HCT116 (cell line): ENCODE measurements at regions not wholly inside any gene's neighbourhood (a gene's known extent, or its start where the extent isn't known, plus 50 kb on each side); places are given as distances from the start of the nearest gene placed in this dataset.

Experiments used
- ATAC-seq: fragments of 200-7000 bp; cut with Tn5 transposase; 2 replicates; pipeline ENCODE4 v1.9.1; 2020; ENCODE audit warnings: mild to moderate bottlenecking, moderate library complexity
- BruUV-seq: library from RNA; stranded (reverse); fragments of 400-500 nt; replicated peaks from 2 replicates; lab custom pipeline; 2021; lab: Mats Ljungman, UMichigan
- CTCF ChIA-PET: fragments of 300-600 bp; sonication (Branson Sonifier 250); formaldehyde crosslinking; loops from one replicate; lab custom pipeline; 2021; ENCODE audit warnings: antibody characterized with exemption; lab: Charles Lee
- POLR2A ChIA-PET: fragments of 300-600, 350-600 bp; sonication (Branson Sonifier 250); formaldehyde crosslinking; loops from one replicate; lab custom pipeline; 2021; ENCODE audit warnings: antibody characterized with exemption; lab: Charles Lee
- RAD21 ChIA-PET, 2 experiments: fragments of 300-600 bp; sonication (Branson Sonifier 250); formaldehyde crosslinking; loops; one replicate each; lab custom pipeline; 2023; ENCODE audit warnings: low total read pairs in 2 of 2; ENCODE audit not compliant: uncharacterized antibody in 2 of 2, unreplicated experiment in 2 of 2, low non-redundant PET in 1 of 2; lab: Charles Lee
- DNase-seq: peaks from one replicate; pipeline ENCODE4 v3.0.0-alpha.2; 2010; ENCODE audit warnings: low read depth, low spot score
- H2AFZ ChIP-seq: fragments of 200-600 bp; shearing (Covaris generic), sonication (generic); 2 replicates; pipeline ENCODE4 v1.6.1; 2017; ENCODE audit warnings: low read depth, mixed run types, mixed read lengths, antibody characterized with exemption, low read length; ENCODE audit not compliant: poor library complexity, severe bottlenecking
- H3K27ac ChIP-seq: 2 replicates; pipeline ENCODE4 v1.5.1; 2012; ENCODE audit warnings: low read depth, low read length
- H3K27me3 ChIP-seq: fragments of 200-600 bp; sonication (generic); 2 replicates; pipeline ENCODE4 v1.6.1; 2016; ENCODE audit warnings: mixed run types, low read length, mixed read lengths; ENCODE audit not compliant: insufficient read depth
- H3K36me3 ChIP-seq, 2 experiments: fragments of 200-500 bp in 1 of 2; fragments of 200-600 bp in 1 of 2; sonication (Bioruptor generic) in 1 of 2; sonication (generic) in 1 of 2; 2 replicates each; pipeline versions ENCODE4 v1.5.1 to v1.6.1; 2014 to 2016; ENCODE audit warnings: low read length in 2 of 2, inconsistent platforms in 1 of 2, mixed read lengths in 1 of 2, mixed run types in 1 of 2; ENCODE audit not compliant: insufficient read depth in 2 of 2, control insufficient read depth in 1 of 2
- H3K4me1 ChIP-seq, 2 experiments: fragments of 200-600 bp in 1 of 2; sonication (generic) in 1 of 2; 2 replicates each; pipeline versions ENCODE4 v1.5.1 to v1.6.1; 2012 to 2017; ENCODE audit warnings: low read length in 2 of 2, inconsistent platforms in 1 of 2, mild to moderate bottlenecking in 1 of 2, mixed read lengths in 1 of 2, mixed run types in 1 of 2, moderate library complexity in 1 of 2; ENCODE audit not compliant: insufficient read depth in 2 of 2, control insufficient read depth in 1 of 2
- H3K4me2 ChIP-seq: fragments of 200-600 bp; sonication (generic); 2 replicates; pipeline ENCODE4 v1.6.1; 2017; ENCODE audit warnings: mixed run types, low read length, mixed read lengths
- H3K4me3 ChIP-seq, 2 experiments: fragments of 200-600 bp in 1 of 2; sonication (generic) in 1 of 2; replicated peaks in 1 of 2; 2 replicates each; pipeline ENCODE4 v1.5.1; 2011 to 2016; ENCODE audit warnings: low read length in 2 of 2, control low read depth in 1 of 2, low read depth in 1 of 2, mild to moderate bottlenecking in 1 of 2, mixed read lengths in 1 of 2, mixed run types in 1 of 2
- H3K79me2 ChIP-seq: fragments of 200-600 bp; sonication (generic); 2 replicates; pipeline ENCODE4 v1.6.1; 2017; ENCODE audit warnings: mild to moderate bottlenecking, mixed run types, low read length, moderate library complexity, mixed read lengths; ENCODE audit not compliant: insufficient read depth
- H3K9ac ChIP-seq: fragments of 200-600 bp; sonication (generic); 2 replicates; pipeline ENCODE4 v1.6.1; 2016; ENCODE audit warnings: low read length, mixed read lengths
- H3K9me2 ChIP-seq: fragments of 200-600 bp; sonication (generic), shearing (Covaris generic); 2 replicates; pipeline ENCODE4 v1.6.1; 2017; ENCODE audit warnings: mixed run types, mild to moderate bottlenecking, moderate library complexity; ENCODE audit not compliant: insufficient read depth
- H3K9me3 ChIP-seq, 2 experiments: fragments of 200-500 bp in 1 of 2; fragments of 200-600 bp in 1 of 2; sonication (Bioruptor generic) in 1 of 2; sonication (generic) in 1 of 2; 2 replicates each; pipeline ENCODE4 v1.6.1; 2014 to 2017; ENCODE audit warnings: low read length in 2 of 2, mixed read lengths in 2 of 2, inconsistent platforms in 1 of 2, low read depth in 1 of 2, mild to moderate bottlenecking in 1 of 2, mixed run types in 1 of 2, moderate library complexity in 1 of 2; ENCODE audit not compliant: control insufficient read depth in 1 of 2, insufficient read depth in 1 of 2
- H4K20me1 ChIP-seq: fragments of 200-600 bp; sonication (generic), shearing (Covaris generic); 2 replicates; pipeline ENCODE4 v1.6.1; 2017; ENCODE audit warnings: mixed run types, mild to moderate bottlenecking, moderate library complexity; ENCODE audit not compliant: insufficient read depth
- ATF3 ChIP-seq: IDR thresholded peaks from 2 replicates; pipeline ENCODE4 v1.6.1; 2012
- CBX3 ChIP-seq: IDR thresholded peaks from 2 replicates; pipeline ENCODE4 v1.6.1; 2012; ENCODE audit warnings: low read depth
- CTCF ChIP-seq, 3 experiments: fragments of 200-600 bp in 1 of 3; sonication (generic) in 1 of 3; IDR thresholded peaks in 2 of 3; conservative IDR thresholded peaks in 1 of 3; 2 replicates each; pipeline ENCODE4 v1.5.1; 2012 to 2017; ENCODE audit warnings: low read depth in 2 of 3, low read length in 2 of 3, antibody characterized with exemption in 1 of 3, borderline replicate concordance in 1 of 3, control low read depth in 1 of 3, mild to moderate bottlenecking in 1 of 3, mixed read lengths in 1 of 3, mixed run types in 1 of 3, moderate library complexity in 1 of 3; ENCODE audit not compliant: insufficient read depth in 1 of 3
- EZH2 ChIP-seq: fragments of 200-600 bp; sonication (generic); IDR thresholded peaks from 2 replicates; pipeline ENCODE4 v1.6.1; 2017; ENCODE audit warnings: antibody characterized with exemption, mixed run types
- FOSL1 ChIP-seq: IDR thresholded peaks from 2 replicates; pipeline ENCODE4 v1.6.1; 2012; ENCODE audit warnings: low read depth
- MAX ChIP-seq: IDR thresholded peaks from 2 replicates; pipeline ENCODE4 v1.6.1; 2012
- POLR2A ChIP-seq: IDR thresholded peaks from 2 replicates; pipeline ENCODE4 v1.7.0; 2011; ENCODE audit warnings: borderline replicate concordance; ENCODE audit not compliant: insufficient read depth, insufficient read length; ENCODE audit errors: extremely low read depth
- POLR2AphosphoS5 ChIP-seq: IDR thresholded peaks from 2 replicates; pipeline ENCODE4 v1.6.1; 2011; ENCODE audit warnings: mild to moderate bottlenecking, low read depth, low read length, moderate library complexity
- ZNF274 ChIP-seq: fragments of 200-500 bp; sonication (Bioruptor generic); IDR thresholded peaks from 2 replicates; pipeline ENCODE4 v1.6.1; 2014; ENCODE audit warnings: mild to moderate bottlenecking, low read depth, low read length, inconsistent platforms
- intact Hi-C: fragments of 100-400 bp; cut with micrococcal nuclease; formaldehyde crosslinking; loops from 2 replicates; pipeline ENCODE4 v1.10.0; 2022
- TF ChIP-seq, protein P1 (sequence below): IDR thresholded peaks from 2 replicates; pipeline ENCODE4 v1.6.1; 2012; ENCODE audit warnings: low read depth

- no peak for ATAC-seq
- Histone ChIP-seq H3K4me2 (no peak overlapping the region), H3K4me3 (no peak overlapping the region), H3K27me3 (no peaks in the 10 kb centered on the region), H3K36me3 (no peaks in the 10 kb centered on the region), H3K9me2 (no peaks in the 10 kb centered on the region), H2AFZ (no peak overlapping the region), H3K4me1 (no peaks in the 10 kb centered on the region), H3K9me3 (peaks cover 6 to 18% of the 10 kb centered on the region in 2 experiments; a peak in 2 of 4 replicates), H3K27ac (no peak overlapping the region), H3K79me2 (no peaks in the 10 kb centered on the region), H3K9ac (no peak overlapping the region), H4K20me1 (no peaks in the 10 kb centered on the region)
- CTCF ChIA-PET = no interaction called here
- DNase-seq = no peak
- BruUV-seq = no TSS peak
- TF ChIP-seq FOSL1 (no peak), CBX3 (no peak)
- POLR2A ChIA-PET = no interaction called here
- RAD21 ChIA-PET = no interaction called here
- intact Hi-C loops = no loop called here
Observed at GRCh38 chr14:27006570-27006969, 408.7 kb upstream of the NOVA1 start.

- TF ChIP-seq ATF3 (no peak), CBX3 (no peak), ZNF274 (no peak), POLR2AphosphoS5 (no peak), POLR2A (no peak), EZH2 (no peak), MAX (no peak), CTCF (IDR thresholded peaks at IDR 0.05 in 2 of 3, conservative IDR thresholded peaks at IDR 0.05 in 1 of 3; ENCODE audit: borderline replicate concordance in 1 of 3, insufficient read depth in 1 of 3, low read depth in 2 of 3, low read length in 2 of 3) (no peak)
- TF ChIP-seq, protein P1, sequence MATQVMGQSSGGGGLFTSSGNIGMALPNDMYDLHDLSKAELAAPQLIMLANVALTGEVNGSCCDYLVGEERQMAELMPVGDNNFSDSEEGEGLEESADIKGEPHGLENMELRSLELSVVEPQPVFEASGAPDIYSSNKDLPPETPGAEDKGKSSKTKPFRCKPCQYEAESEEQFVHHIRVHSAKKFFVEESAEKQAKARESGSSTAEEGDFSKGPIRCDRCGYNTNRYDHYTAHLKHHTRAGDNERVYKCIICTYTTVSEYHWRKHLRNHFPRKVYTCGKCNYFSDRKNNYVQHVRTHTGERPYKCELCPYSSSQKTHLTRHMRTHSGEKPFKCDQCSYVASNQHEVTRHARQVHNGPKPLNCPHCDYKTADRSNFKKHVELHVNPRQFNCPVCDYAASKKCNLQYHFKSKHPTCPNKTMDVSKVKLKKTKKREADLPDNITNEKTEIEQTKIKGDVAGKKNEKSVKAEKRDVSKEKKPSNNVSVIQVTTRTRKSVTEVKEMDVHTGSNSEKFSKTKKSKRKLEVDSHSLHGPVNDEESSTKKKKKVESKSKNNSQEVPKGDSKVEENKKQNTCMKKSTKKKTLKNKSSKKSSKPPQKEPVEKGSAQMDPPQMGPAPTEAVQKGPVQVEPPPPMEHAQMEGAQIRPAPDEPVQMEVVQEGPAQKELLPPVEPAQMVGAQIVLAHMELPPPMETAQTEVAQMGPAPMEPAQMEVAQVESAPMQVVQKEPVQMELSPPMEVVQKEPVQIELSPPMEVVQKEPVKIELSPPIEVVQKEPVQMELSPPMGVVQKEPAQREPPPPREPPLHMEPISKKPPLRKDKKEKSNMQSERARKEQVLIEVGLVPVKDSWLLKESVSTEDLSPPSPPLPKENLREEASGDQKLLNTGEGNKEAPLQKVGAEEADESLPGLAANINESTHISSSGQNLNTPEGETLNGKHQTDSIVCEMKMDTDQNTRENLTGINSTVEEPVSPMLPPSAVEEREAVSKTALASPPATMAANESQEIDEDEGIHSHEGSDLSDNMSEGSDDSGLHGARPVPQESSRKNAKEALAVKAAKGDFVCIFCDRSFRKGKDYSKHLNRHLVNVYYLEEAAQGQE = no peak
- ATAC-seq (no peak), DNase-seq (no peak)
- RAD21 ChIA-PET = no interaction called here
- H3K27me3 ChIP-seq = no peaks in the 10 kb centered on the region
- no peak overlapping the region for H3K27ac ChIP-seq
- BruUV-seq = no TSS peak
- no peak overlapping the region for H3K4me3 ChIP-seq
- no peaks in the 10 kb centered on the region for H3K36me3 ChIP-seq
- H3K79me2 ChIP-seq = no peaks in the 10 kb centered on the region
- H3K4me1 ChIP-seq = no peaks in the 10 kb centered on the region
- H3K9me2 ChIP-seq = no peaks in the 10 kb centered on the region
- intact Hi-C loops = no loop called here
- CTCF ChIA-PET = no interaction called here
- no peaks in the 10 kb centered on the region for H4K20me1 ChIP-seq
- POLR2A ChIA-PET = no interaction called here
- no peak overlapping the region for H3K9ac ChIP-seq
- no peak overlapping the region for H2AFZ ChIP-seq
- peaks cover 7 to 12% of the 10 kb centered on the region in 2 experiments; a peak in 2 of 4 replicates for H3K9me3 ChIP-seq
- no peak overlapping the region for H3K4me2 ChIP-seq
Observed at GRCh38 chr14:27008187-27008586, 410.4 kb upstream of the NOVA1 start.
